Endothelial cell of umbilical vein (primary cell): ENCODE measurements at regions not wholly inside any gene's neighbourhood (a gene's known extent, or its start where the extent isn't known, plus 50 kb on each side); places are given as distances from the start of the nearest gene placed in this dataset.

Experiments used
- BruUV-seq: library from RNA; stranded (reverse); fragments of 400-500 nt; replicated peaks from 2 replicates; lab custom pipeline; 2021; lab: Mats Ljungman, UMichigan
- CTCF ChIA-PET: fragments of 300-600, 350-600 bp; sonication (Branson Sonifier 250); formaldehyde crosslinking; loops from one replicate; lab custom pipeline; 2021; ENCODE audit warnings: antibody characterized with exemption, inconsistent platforms; lab: Charles Lee
- POLR2A ChIA-PET: fragments of 300-600, 350-600 bp; sonication (Branson Sonifier 250); formaldehyde crosslinking; loops from one replicate; lab custom pipeline; 2021; ENCODE audit warnings: antibody characterized with exemption, inconsistent platforms; lab: Charles Lee
- DNase-seq: peaks from one replicate; pipeline ENCODE4 v3.0.0-alpha.2; 2011; ENCODE audit warnings: low read depth, low spot score
- FAIRE-seq: peaks from 2 replicates; lab custom pipeline; 2011; peaks lifted over from hg19 to GRCh38; lab: Jason Lieb, UNC
- H2AFZ ChIP-seq: 2 replicates; pipeline ENCODE4 v1.6.0; 2012; ENCODE audit warnings: low read depth, low read length, control low read depth, inconsistent platforms
- H3K27ac ChIP-seq: 2 replicates; pipeline ENCODE4 v1.5.1; 2011; ENCODE audit warnings: low read depth, mild to moderate bottlenecking, control low read depth, low read length, moderate library complexity; ENCODE audit not compliant: insufficient read depth
- H3K27me3 ChIP-seq, 2 experiments: 2 replicates each; pipeline versions ENCODE4 v1.6.0 to v1.6.1; 2011; ENCODE audit warnings: low read length in 2 of 2, mixed read lengths in 1 of 2; ENCODE audit not compliant: control insufficient read depth in 2 of 2, insufficient read depth in 2 of 2
- H3K36me3 ChIP-seq, 2 experiments: 2 replicates in 1 of 2; 3 replicates in 1 of 2; pipeline ENCODE4 v1.5.1; 2011; ENCODE audit warnings: low read length in 2 of 2, mild to moderate bottlenecking in 1 of 2, moderate library complexity in 1 of 2; ENCODE audit not compliant: control insufficient read depth in 2 of 2, insufficient read depth in 2 of 2; ENCODE audit errors: extremely low read depth in 1 of 2
- H3K4me1 ChIP-seq: 3 replicates; pipeline ENCODE4 v1.5.1; 2011; ENCODE audit warnings: mild to moderate bottlenecking, low read length; ENCODE audit not compliant: control insufficient read depth, insufficient read depth; ENCODE audit errors: extremely low read depth
- H3K4me2 ChIP-seq: 2 replicates; pipeline ENCODE4 v1.6.1; 2011; ENCODE audit warnings: low read length, control low read depth, mixed read lengths; ENCODE audit not compliant: insufficient read depth
- H3K4me3 ChIP-seq, 3 experiments: fragments of 200-600 bp in 1 of 3; sonication (generic), shearing (Covaris generic) in 1 of 3; replicated peaks in 1 of 3; 2 replicates each; pipeline ENCODE4 v1.5.1; 2011 to 2016; ENCODE audit warnings: control low read depth in 3 of 3, low read length in 3 of 3, mild to moderate bottlenecking in 2 of 3, inconsistent platforms in 1 of 3, low read depth in 1 of 3, moderate library complexity in 1 of 3; ENCODE audit not compliant: insufficient read depth in 1 of 3
- H3K79me2 ChIP-seq: 2 replicates; pipeline ENCODE4 v1.6.0; 2012; ENCODE audit warnings: low read length, inconsistent platforms; ENCODE audit not compliant: control insufficient read depth, insufficient read depth
- H3K9ac ChIP-seq: replicated peaks from 2 replicates; pipeline ENCODE3; 2011; ENCODE audit warnings: low read length, control low read depth; ENCODE audit not compliant: insufficient read depth; ENCODE audit errors: extremely low read depth
- H3K9me1 ChIP-seq: replicated peaks from 3 replicates; pipeline ENCODE4 v1.6.0; 2011; ENCODE audit warnings: mild to moderate bottlenecking, low read length; ENCODE audit not compliant: control insufficient read depth, insufficient read depth; ENCODE audit errors: extremely low read depth
- H3K9me3 ChIP-seq: replicated peaks from 2 replicates; pipeline ENCODE4 v1.5.1; 2012; ENCODE audit warnings: low read length, inconsistent platforms; ENCODE audit not compliant: control insufficient read depth, insufficient read depth
- H4K20me1 ChIP-seq: replicated peaks from 2 replicates; pipeline ENCODE3; 2011; ENCODE audit warnings: mild to moderate bottlenecking, low read length; ENCODE audit not compliant: control insufficient read depth, insufficient read depth; ENCODE audit errors: extremely low read depth
- EZH2 ChIP-seq: IDR thresholded peaks from 2 replicates; pipeline ENCODE4 v1.6.1; 2012; ENCODE audit warnings: borderline replicate concordance, low read depth, mild to moderate bottlenecking, moderate library complexity, low read length, inconsistent platforms; ENCODE audit not compliant: severe bottlenecking
- FOS ChIP-seq: IDR thresholded peaks from 2 replicates; pipeline ENCODE4 v1.6.1; 2011; ENCODE audit warnings: mild to moderate bottlenecking, low read length, moderate library complexity, borderline replicate concordance; ENCODE audit not compliant: insufficient read depth
- GATA2 ChIP-seq: IDR thresholded peaks from 2 replicates; pipeline ENCODE4 v1.7.0; 2011; ENCODE audit warnings: low read depth, mild to moderate bottlenecking, moderate library complexity, mixed read lengths, low read length; ENCODE audit not compliant: insufficient read length, insufficient read depth
- JUN ChIP-seq: IDR thresholded peaks from 2 replicates; pipeline ENCODE4 v1.6.1; 2011; ENCODE audit warnings: borderline replicate concordance, low read depth; ENCODE audit not compliant: insufficient read length, insufficient read depth
- MYC ChIP-seq: IDR thresholded peaks from one replicate; pipeline ENCODE4 v1.6.1; 2011; ENCODE audit warnings: mild to moderate bottlenecking, low read depth, low read length
- POLR2A ChIP-seq: IDR thresholded peaks from 2 replicates; pipeline ENCODE4 v1.6.1; 2012; ENCODE audit warnings: low read depth, mild to moderate bottlenecking, control low read depth, low read length
- POLR2AphosphoS5 ChIP-seq: IDR thresholded peaks from 2 replicates; pipeline ENCODE4 v1.6.1; 2012; ENCODE audit warnings: low read depth, mild to moderate bottlenecking, control low read depth, low read length, moderate library complexity; ENCODE audit not compliant: insufficient read depth
- dilution Hi-C: fragments of 300-500 bp; cut with MboI; formaldehyde crosslinking; loops from one replicate; pipeline ENCODE4 v1.15.0; 2019; ENCODE audit warnings: low sequenced_read_pairs; ENCODE audit not compliant: extremely low pct_ligation_motif_present
- intact Hi-C: fragments of 100-400 bp; cut with micrococcal nuclease; formaldehyde crosslinking; loops from one replicate; pipeline ENCODE4 v1.10.0; 2022
- TF ChIP-seq, protein P1 (sequence below): IDR thresholded peaks from 2 replicates; pipeline ENCODE4 v1.6.1; 2011; ENCODE audit not compliant: insufficient read depth, insufficient read length
- TF ChIP-seq, protein P2 (sequence below), 2 donors: IDR thresholded peaks; 1 replicate in 1 of 2; 2 replicates in 1 of 2; pipeline ENCODE4 v1.5.1; 2011; ENCODE audit warnings: low read length in 2 of 2, mild to moderate bottlenecking in 2 of 2, moderate library complexity in 2 of 2, control low read depth in 1 of 2, inconsistent platforms in 1 of 2, low read depth in 1 of 2; ENCODE audit not compliant: insufficient read depth in 1 of 2; ENCODE audit errors: extremely low read depth in 1 of 2

DNA sequence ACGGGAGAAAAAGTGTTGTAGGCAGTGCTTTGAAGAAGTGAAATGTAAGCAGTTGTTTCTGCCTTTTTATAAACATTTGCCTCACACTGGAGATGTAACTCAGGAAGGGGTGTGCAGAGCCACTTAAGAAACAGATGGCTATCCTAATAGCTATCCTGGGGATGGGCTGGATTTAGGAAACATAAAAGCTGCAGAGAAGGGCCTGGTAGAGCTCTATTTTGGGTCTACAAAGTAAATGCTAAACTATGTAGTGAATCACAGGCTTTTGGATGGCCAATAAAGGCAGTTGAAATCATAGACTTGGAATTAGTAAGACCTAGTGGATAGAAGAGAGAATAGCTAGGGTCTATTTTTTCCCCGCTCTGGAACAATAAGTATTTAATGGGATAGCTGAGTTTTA, 79.9 kb upstream of the AGR3 start:
- dilution Hi-C loops (no loop called here), intact Hi-C loops (no loop called here)
- H3K27me3 ChIP-seq: no peaks in the 10 kb centered on the region
- BruUV-seq: no TSS peak
- peaks cover 9% of the 10 kb centered on the region for H3K4me1 ChIP-seq
- no peaks in the 10 kb centered on the region for H3K36me3 ChIP-seq
- H3K4me3 ChIP-seq: no peak overlapping the region
- H3K9me3 ChIP-seq: no peaks in the 10 kb centered on the region
- no peaks in the 10 kb centered on the region for H3K9me1 ChIP-seq
- TF ChIP-seq GATA2 (no peak), FOS (no peak), POLR2A (no peak), JUN (no peak), MYC (no peak), EZH2 (no peak), POLR2AphosphoS5 (no peak)
- TF ChIP-seq, protein P1, sequence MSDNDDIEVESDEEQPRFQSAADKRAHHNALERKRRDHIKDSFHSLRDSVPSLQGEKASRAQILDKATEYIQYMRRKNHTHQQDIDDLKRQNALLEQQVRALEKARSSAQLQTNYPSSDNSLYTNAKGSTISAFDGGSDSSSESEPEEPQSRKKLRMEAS: no peak
- TF ChIP-seq, protein P2, sequence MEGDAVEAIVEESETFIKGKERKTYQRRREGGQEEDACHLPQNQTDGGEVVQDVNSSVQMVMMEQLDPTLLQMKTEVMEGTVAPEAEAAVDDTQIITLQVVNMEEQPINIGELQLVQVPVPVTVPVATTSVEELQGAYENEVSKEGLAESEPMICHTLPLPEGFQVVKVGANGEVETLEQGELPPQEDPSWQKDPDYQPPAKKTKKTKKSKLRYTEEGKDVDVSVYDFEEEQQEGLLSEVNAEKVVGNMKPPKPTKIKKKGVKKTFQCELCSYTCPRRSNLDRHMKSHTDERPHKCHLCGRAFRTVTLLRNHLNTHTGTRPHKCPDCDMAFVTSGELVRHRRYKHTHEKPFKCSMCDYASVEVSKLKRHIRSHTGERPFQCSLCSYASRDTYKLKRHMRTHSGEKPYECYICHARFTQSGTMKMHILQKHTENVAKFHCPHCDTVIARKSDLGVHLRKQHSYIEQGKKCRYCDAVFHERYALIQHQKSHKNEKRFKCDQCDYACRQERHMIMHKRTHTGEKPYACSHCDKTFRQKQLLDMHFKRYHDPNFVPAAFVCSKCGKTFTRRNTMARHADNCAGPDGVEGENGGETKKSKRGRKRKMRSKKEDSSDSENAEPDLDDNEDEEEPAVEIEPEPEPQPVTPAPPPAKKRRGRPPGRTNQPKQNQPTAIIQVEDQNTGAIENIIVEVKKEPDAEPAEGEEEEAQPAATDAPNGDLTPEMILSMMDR (IDR thresholded peaks at IDR 0.05; ENCODE audit: extremely low read depth in 1 of 2, insufficient read depth in 1 of 2, low read depth in 1 of 2, low read length in 2 of 2): no peak
- FAIRE-seq (no peak), DNase-seq (no peak)
- no peak overlapping the region for H2AFZ ChIP-seq
- no peak overlapping the region for H3K9ac ChIP-seq
- CTCF ChIA-PET: interaction anchor here (0.9 to 2.4 kb wide), 8 partner anchors 8 to 343 kb away, joined by 3 to 8 read pairs (median 4); no protein-coding TSS in a partner anchor
- H3K79me2 ChIP-seq: no peaks in the 10 kb centered on the region
- H3K4me2 ChIP-seq: no peak overlapping the region
- H4K20me1 ChIP-seq: no peaks in the 10 kb centered on the region
- no peak overlapping the region for H3K27ac ChIP-seq
- POLR2A ChIA-PET: no interaction called here
